HepG2 (cell line): ENCODE measurements at regions not wholly inside any gene's neighbourhood (a gene's known extent, or its start where the extent isn't known, plus 50 kb on each side); places are given as distances from the start of the nearest gene placed in this dataset.

Source experiments
- AHDC1 ChIP-seq: sonication (generic); formaldehyde crosslinking; IDR thresholded peaks from 2 replicates; pipeline ENCODE4 v1.5.1; 2020; ENCODE audit warnings: mild to moderate bottlenecking, missing genetic modification reagents, borderline replicate concordance
- EP300 ChIP-seq, 3 experiments: sonication (generic) in 1 of 3; formaldehyde crosslinking in 1 of 3; IDR thresholded peaks; 2 replicates each; pipeline versions ENCODE4 v1.5.1 to v1.6.1; 2011 to 2020; ENCODE audit warnings: low read depth in 2 of 3, low read length in 2 of 3, borderline replicate concordance in 1 of 3, improper control_type of control experiment in 1 of 3, mild to moderate bottlenecking in 1 of 3, missing genetic modification reagents in 1 of 3, moderate library complexity in 1 of 3
- HMG20A ChIP-seq: IDR thresholded peaks from 2 replicates; pipeline ENCODE4 v1.6.1; 2016; ENCODE audit warnings: borderline replicate concordance
- KDM2A ChIP-seq: sonication (generic); formaldehyde crosslinking; IDR thresholded peaks from 2 replicates; pipeline ENCODE4 v1.4.0; 2020; ENCODE audit warnings: low read depth, missing genetic modification reagents, borderline replicate concordance
- NCOR1 ChIP-seq: fragments of 200-600 bp; sonication (generic); IDR thresholded peaks from 2 replicates; pipeline ENCODE4 v1.7.0; 2017; ENCODE audit warnings: antibody characterized with exemption, low read length, borderline replicate concordance
- SOX13 ChIP-seq, 3 experiments: fragments of 450-650 bp in 1 of 3; sonication (generic) in 1 of 3; formaldehyde crosslinking in 1 of 3; IDR thresholded peaks in 2 of 3; conservative IDR thresholded peaks in 1 of 3; 2 replicates each; pipeline versions ENCODE4 v1.5.0 to v1.6.1; 2016 to 2020; ENCODE audit warnings: antibody characterized with exemption in 1 of 3, mild to moderate bottlenecking in 1 of 3, missing compliant biosample characterization in 1 of 3, missing genetic modification reagents in 1 of 3, moderate library complexity in 1 of 3
- TCF7L2 ChIP-seq: IDR thresholded peaks from 2 replicates; pipeline ENCODE4 v1.6.1; 2011; ENCODE audit warnings: mild to moderate bottlenecking, low read depth, low read length, moderate library complexity
- ZNF501 ChIP-seq: sonication (generic); formaldehyde crosslinking; IDR thresholded peaks from 2 replicates; pipeline ENCODE4 v1.5.1; 2020; ENCODE audit warnings: mild to moderate bottlenecking, moderate library complexity, missing genetic modification reagents
- ZNF598 ChIP-seq: sonication (generic); formaldehyde crosslinking; IDR thresholded peaks from 2 replicates; pipeline ENCODE4 v1.5.1; 2020; ENCODE audit warnings: mild to moderate bottlenecking, missing genetic modification reagents, borderline replicate concordance
- ZNF616 ChIP-seq: sonication (generic); formaldehyde crosslinking; IDR thresholded peaks from 2 replicates; pipeline ENCODE4 v1.5.0; 2020; ENCODE audit warnings: low read depth, mild to moderate bottlenecking, missing genetic modification reagents
- TF ChIP-seq, protein P1 (sequence below): IDR thresholded peaks from 2 replicates; pipeline ENCODE4 v1.4.0; 2020; ENCODE audit warnings: mild to moderate bottlenecking, missing genetic modification reagents
- TF ChIP-seq, protein P2 (sequence below): sonication (generic); formaldehyde crosslinking; IDR thresholded peaks from 2 replicates; pipeline ENCODE4 v1.4.0; 2020; ENCODE audit warnings: missing genetic modification reagents
- TF ChIP-seq, protein P3 (sequence below): IDR thresholded peaks from 2 replicates; pipeline ENCODE4 v1.6.1; 2016; ENCODE audit warnings: low read depth
- TF ChIP-seq, protein P4 (sequence below): fragments of 450-650 bp; IDR thresholded peaks from 2 replicates; pipeline ENCODE4 v1.6.1; 2017

- TF ChIP-seq, protein P1, sequence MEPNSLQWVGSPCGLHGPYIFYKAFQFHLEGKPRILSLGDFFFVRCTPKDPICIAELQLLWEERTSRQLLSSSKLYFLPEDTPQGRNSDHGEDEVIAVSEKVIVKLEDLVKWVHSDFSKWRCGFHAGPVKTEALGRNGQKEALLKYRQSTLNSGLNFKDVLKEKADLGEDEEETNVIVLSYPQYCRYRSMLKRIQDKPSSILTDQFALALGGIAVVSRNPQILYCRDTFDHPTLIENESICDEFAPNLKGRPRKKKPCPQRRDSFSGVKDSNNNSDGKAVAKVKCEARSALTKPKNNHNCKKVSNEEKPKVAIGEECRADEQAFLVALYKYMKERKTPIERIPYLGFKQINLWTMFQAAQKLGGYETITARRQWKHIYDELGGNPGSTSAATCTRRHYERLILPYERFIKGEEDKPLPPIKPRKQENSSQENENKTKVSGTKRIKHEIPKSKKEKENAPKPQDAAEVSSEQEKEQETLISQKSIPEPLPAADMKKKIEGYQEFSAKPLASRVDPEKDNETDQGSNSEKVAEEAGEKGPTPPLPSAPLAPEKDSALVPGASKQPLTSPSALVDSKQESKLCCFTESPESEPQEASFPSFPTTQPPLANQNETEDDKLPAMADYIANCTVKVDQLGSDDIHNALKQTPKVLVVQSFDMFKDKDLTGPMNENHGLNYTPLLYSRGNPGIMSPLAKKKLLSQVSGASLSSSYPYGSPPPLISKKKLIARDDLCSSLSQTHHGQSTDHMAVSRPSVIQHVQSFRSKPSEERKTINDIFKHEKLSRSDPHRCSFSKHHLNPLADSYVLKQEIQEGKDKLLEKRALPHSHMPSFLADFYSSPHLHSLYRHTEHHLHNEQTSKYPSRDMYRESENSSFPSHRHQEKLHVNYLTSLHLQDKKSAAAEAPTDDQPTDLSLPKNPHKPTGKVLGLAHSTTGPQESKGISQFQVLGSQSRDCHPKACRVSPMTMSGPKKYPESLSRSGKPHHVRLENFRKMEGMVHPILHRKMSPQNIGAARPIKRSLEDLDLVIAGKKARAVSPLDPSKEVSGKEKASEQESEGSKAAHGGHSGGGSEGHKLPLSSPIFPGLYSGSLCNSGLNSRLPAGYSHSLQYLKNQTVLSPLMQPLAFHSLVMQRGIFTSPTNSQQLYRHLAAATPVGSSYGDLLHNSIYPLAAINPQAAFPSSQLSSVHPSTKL (CRISPR knock-in tag), result peak; percentile 84
- no peak for TF ChIP-seq SOX13 (IDR thresholded peaks at IDR 0.05)
- peak in 1 of 2 experiments; percentile 58; a peak in 2 of 4 replicates for TF ChIP-seq SOX13 (CRISPR knock-in tag; conservative IDR thresholded peaks at IDR 0.05 in 1 of 2, IDR thresholded peaks at IDR 0.05 in 1 of 2)
- TF ChIP-seq, protein P2, sequence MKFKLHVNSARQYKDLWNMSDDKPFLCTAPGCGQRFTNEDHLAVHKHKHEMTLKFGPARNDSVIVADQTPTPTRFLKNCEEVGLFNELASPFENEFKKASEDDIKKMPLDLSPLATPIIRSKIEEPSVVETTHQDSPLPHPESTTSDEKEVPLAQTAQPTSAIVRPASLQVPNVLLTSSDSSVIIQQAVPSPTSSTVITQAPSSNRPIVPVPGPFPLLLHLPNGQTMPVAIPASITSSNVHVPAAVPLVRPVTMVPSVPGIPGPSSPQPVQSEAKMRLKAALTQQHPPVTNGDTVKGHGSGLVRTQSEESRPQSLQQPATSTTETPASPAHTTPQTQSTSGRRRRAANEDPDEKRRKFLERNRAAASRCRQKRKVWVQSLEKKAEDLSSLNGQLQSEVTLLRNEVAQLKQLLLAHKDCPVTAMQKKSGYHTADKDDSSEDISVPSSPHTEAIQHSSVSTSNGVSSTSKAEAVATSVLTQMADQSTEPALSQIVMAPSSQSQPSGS (CRISPR knock-in tag), result peak; percentile 63; the same call in 1 of the 2 replicates
- no peak for TF ChIP-seq ZNF598 (CRISPR knock-in tag)
- TF ChIP-seq ZNF616 (CRISPR knock-in tag), result no peak
- TF ChIP-seq KDM2A, result no peak
- TF ChIP-seq, protein P3, sequence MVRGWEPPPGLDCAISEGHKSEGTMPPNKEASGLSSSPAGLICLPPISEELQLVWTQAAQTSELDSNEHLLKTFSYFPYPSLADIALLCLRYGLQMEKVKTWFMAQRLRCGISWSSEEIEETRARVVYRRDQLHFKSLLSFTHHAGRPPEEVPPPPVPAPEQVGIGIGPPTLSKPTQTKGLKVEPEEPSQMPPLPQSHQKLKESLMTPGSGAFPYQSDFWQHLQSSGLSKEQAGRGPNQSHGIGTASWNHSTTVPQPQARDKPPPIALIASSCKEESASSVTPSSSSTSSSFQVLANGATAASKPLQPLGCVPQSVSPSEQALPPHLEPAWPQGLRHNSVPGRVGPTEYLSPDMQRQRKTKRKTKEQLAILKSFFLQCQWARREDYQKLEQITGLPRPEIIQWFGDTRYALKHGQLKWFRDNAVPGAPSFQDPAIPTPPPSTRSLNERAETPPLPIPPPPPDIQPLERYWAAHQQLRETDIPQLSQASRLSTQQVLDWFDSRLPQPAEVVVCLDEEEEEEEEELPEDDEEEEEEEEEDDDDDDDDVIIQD (CRISPR knock-in tag), result peak; percentile 87
- TF ChIP-seq TCF7L2, result no peak
- TF ChIP-seq EP300 (IDR thresholded peaks at IDR 0.05; ENCODE audit: low read depth in 2 of 2, low read length in 2 of 2), result peak in 1 of 2 experiments; percentile 58; a peak in 1 of 4 replicates
- TF ChIP-seq EP300 (CRISPR knock-in tag; IDR thresholded peaks at IDR 0.05; ENCODE audit: borderline replicate concordance), result no peak
- TF ChIP-seq NCOR1, result peak; percentile 76; the same call in 1 of the 2 replicates
- TF ChIP-seq AHDC1, result peak; percentile 83; the same call in 1 of the 2 replicates
- TF ChIP-seq, protein P4, sequence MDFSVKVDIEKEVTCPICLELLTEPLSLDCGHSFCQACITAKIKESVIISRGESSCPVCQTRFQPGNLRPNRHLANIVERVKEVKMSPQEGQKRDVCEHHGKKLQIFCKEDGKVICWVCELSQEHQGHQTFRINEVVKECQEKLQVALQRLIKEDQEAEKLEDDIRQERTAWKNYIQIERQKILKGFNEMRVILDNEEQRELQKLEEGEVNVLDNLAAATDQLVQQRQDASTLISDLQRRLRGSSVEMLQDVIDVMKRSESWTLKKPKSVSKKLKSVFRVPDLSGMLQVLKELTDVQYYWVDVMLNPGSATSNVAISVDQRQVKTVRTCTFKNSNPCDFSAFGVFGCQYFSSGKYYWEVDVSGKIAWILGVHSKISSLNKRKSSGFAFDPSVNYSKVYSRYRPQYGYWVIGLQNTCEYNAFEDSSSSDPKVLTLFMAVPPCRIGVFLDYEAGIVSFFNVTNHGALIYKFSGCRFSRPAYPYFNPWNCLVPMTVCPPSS, result no peak
- peak; percentile 72 for TF ChIP-seq HMG20A (CRISPR knock-in tag)
- TF ChIP-seq ZNF501, result no peak
Observed at GRCh38 chr4:35754047-35754446, 490.3 kb downstream of the ARAP2 start (continued).
